ENCODE measurements at regions not wholly inside any gene's neighbourhood (a gene's known extent, or its start where the extent isn't known, plus 50 kb on each side); places are given as distances from the start of the nearest gene placed in this dataset.

- H3K4me3 ChIP-seq = no peak overlapping the region
- no peaks in the 10 kb centered on the region for H3K9me2 ChIP-seq (ENCODE audit: insufficient read depth)
- BruUV-seq (replicated peaks) = no TSS peak
- TF ChIP-seq EZH2 (IDR thresholded peaks at IDR 0.05; ENCODE audit: low read depth) (no peak), CTCF (conservative IDR thresholded peaks at IDR 0.05) (no peak)
- H3K27ac ChIP-seq = no peak overlapping the region
- no peaks in the 10 kb centered on the region for H3K27me3 ChIP-seq (ENCODE audit: insufficient read depth, low read depth)
- H3K9me3 ChIP-seq (ENCODE audit: insufficient read depth, low read depth) = peaks cover 6% of the 10 kb centered on the region; the same call in 1 of the 2 replicates
- no peak overlapping the region for H2AFZ ChIP-seq
- ChIA-PET CTCF (no interaction called here), POLR2A (ENCODE audit: unreplicated experiment) (no interaction called here)
- intact Hi-C loops (cut with micrococcal nuclease; ENCODE audit: unreplicated experiment) = no loop called here
- H3K4me1 ChIP-seq (replicated peaks; ENCODE audit: insufficient read depth) = no peaks in the 10 kb centered on the region
- H3K79me2 ChIP-seq (ENCODE audit: low read depth) = no peaks in the 10 kb centered on the region
- H3K4me2 ChIP-seq = no peak overlapping the region
- no peaks in the 10 kb centered on the region for H3K36me3 ChIP-seq (ENCODE audit: low read depth)
- H3F3A ChIP-seq (ENCODE audit: insufficient read depth, low read depth) = no peaks in the 10 kb centered on the region
- H4K20me1 ChIP-seq (ENCODE audit: insufficient read depth) = no peaks in the 10 kb centered on the region
- DNase-seq = no peak
Observed at GRCh38 chr6:49027644-49028043, 435.4 kb downstream of the MMUT start.

- Histone ChIP-seq H3K4me1 (replicated peaks; ENCODE audit: insufficient read depth) (no peaks in the 10 kb centered on the region), H3K9me3 (ENCODE audit: insufficient read depth, low read depth) (peaks cover 6% of the 10 kb centered on the region; the same call in 1 of the 2 replicates), H3K36me3 (ENCODE audit: low read depth) (no peaks in the 10 kb centered on the region), H2AFZ (0 out of 2 replicates have a peak overlapping the region, but pooled peaks have one; percentile 25), H3K4me3 (no peak overlapping the region), H3K9me2 (ENCODE audit: insufficient read depth) (no peaks in the 10 kb centered on the region), H3K27me3 (ENCODE audit: insufficient read depth, low read depth) (no peaks in the 10 kb centered on the region), H4K20me1 (ENCODE audit: insufficient read depth) (no peaks in the 10 kb centered on the region), H3K27ac (no peak overlapping the region), H3K79me2 (ENCODE audit: low read depth) (no peaks in the 10 kb centered on the region), H3K4me2 (no peak overlapping the region), H3F3A (ENCODE audit: insufficient read depth, low read depth) (no peaks in the 10 kb centered on the region)
- intact Hi-C loops (cut with micrococcal nuclease; ENCODE audit: unreplicated experiment) = no loop called here
- CTCF ChIA-PET = no interaction called here
- BruUV-seq (replicated peaks) = no TSS peak
- TF ChIP-seq EZH2 (IDR thresholded peaks at IDR 0.05; ENCODE audit: low read depth) (no peak), CTCF (conservative IDR thresholded peaks at IDR 0.05) (no peak)
- POLR2A ChIA-PET (ENCODE audit: unreplicated experiment) = interaction anchor here (0.6 kb wide), 1 partner anchor 11 kb away, joined by 8 read pairs; no protein-coding TSS in a partner anchor
- DNase-seq = peak in 1 of 2 experiments; percentile 38
Observed at GRCh38 chr6:49025273-49026240, 437.5 kb downstream of the MMUT start.

- no peaks in the 10 kb centered on the region for H3K79me2 ChIP-seq (ENCODE audit: low read depth)
- no peak for DNase-seq
Observed at GRCh38 chr6:49004801-49005200, 458.3 kb downstream of the MMUT start.

More at GRCh38 chr6:49004801-49005200, 458.3 kb downstream of the MMUT start:
- Histone ChIP-seq H3K4me1 (replicated peaks; ENCODE audit: insufficient read depth) (no peaks in the 10 kb centered on the region), H3F3A (ENCODE audit: insufficient read depth, low read depth) (no peaks in the 10 kb centered on the region), H3K27ac (no peak overlapping the region), H2AFZ (no peak overlapping the region), H3K27me3 (ENCODE audit: insufficient read depth, low read depth) (no peaks in the 10 kb centered on the region), H3K36me3 (ENCODE audit: low read depth) (no peaks in the 10 kb centered on the region), H3K4me3 (no peak overlapping the region), H4K20me1 (ENCODE audit: insufficient read depth) (no peaks in the 10 kb centered on the region), H3K4me2 (no peak overlapping the region), H3K9me2 (ENCODE audit: insufficient read depth) (no peaks in the 10 kb centered on the region), H3K9me3 (ENCODE audit: insufficient read depth, low read depth) (no peaks in the 10 kb centered on the region)
- TF ChIP-seq CTCF (conservative IDR thresholded peaks at IDR 0.05) (no peak), EZH2 (IDR thresholded peaks at IDR 0.05; ENCODE audit: low read depth) (no peak)
- POLR2A ChIA-PET (ENCODE audit: unreplicated experiment) = no interaction called here
- no TSS peak for BruUV-seq (replicated peaks)
- intact Hi-C loops (cut with micrococcal nuclease; ENCODE audit: unreplicated experiment) = no loop called here
- CTCF ChIA-PET = no interaction called here

Measured in PC-9 (cell line).